NCI-H82 (cell line): ENCODE measurements at regions not wholly inside any gene's neighbourhood (a gene's known extent, or its start where the extent isn't known, plus 50 kb on each side); places are given as distances from the start of the nearest gene placed in this dataset.

Experiments
- DNase-seq: peaks from one replicate; lab custom pipeline; 2025; lab: John Stamatoyannopoulos, UW

GRCh38 chr4:3704669-3705068, 61.5 kb upstream of the ADRA2C start:
- DNase-seq: no peak

GRCh38 chr4:3703677-3704521, 62.3 kb upstream of the ADRA2C start:
- no peak for DNase-seq

DNA sequence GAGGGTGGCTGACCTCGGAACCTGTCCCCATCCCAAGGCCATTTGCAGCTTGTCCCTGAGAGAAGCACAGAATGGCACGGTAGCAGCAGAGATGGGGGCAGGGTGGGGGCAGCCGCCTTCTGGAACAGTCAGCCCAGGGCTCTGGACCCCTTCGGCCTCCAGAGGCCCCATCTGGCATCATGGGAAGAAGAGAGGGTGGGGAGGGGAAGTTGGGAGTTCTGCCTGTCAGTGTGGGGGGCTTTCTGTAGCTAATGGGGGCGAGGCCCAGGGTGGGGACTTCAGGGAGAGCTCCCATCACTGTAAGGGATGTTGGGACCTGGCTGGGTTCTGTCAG, 62.9 kb upstream of the ADRA2C start:
- DNase-seq: no peak

DNA sequence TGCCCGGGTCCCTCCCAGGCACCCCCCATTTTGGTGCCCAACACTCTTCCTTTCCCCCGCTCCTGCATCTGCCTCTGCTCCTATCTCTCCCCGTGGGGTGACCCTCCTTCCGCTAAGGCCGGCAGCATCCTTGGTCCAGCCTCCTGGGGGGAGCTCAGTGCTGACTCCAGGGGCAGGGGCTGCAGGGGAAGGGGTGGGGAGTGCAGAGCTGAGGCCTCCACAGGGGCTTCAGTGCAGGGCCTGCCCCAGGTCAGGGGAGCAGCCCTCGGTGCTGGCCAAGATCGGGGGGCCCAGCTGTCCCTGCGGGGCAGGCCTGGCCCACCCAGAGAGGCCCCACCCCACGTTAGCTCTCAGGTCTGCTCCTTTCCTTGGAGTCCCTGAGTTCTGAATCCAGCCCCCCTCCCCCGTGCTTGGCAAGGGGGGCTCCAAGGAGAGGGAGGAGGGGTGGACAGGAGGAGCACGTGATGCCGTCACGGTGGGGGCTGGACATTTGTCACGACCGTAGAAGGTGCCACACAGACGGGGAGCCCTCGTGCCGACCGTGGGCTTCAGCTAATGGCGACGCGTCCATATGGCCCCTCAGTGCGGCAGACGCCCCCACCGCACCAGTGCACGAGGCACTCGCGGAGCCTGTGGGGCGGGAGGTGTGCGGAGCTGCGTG, 63.5 kb upstream of the ADRA2C start:
- DNase-seq: no peak

DNA sequence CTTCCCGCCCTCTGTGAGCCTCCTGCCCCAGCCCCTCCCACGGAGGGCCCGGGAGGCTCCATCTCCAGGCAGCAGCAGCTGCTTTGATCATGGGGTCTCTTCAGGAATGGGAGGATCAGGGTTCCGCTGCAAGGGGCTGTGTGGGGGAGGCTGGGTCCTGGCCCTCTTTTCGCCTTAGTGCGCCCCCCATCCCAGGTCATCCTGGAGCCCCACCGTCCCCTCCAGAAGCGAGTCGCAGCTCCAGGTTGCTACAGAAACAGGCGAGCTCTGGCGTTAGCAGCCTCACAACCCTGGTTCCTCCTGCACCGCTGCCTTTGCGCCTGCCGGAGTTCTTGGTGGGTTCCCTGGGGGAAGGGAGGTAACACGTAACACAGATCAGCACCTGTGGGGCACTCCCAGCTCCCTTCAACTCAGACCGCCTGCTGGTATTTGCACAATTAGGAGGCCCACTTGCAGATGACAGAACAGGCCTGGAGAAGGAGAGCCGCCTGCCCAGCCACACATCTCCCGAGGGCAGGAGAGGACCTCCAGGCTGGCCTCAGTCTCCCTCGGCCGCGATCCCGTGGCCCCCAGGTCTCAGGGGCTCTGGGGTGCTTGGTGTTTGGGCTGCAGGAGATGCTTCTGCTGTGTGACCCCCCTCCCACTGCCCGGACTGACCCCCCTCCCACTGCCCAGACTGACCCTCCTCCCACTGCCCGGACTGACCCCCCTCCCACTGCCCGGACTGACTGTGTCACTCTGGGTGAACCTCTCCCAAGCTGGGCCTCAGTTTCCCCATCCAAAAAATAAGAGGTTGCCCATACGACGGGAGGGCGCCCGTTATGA, 64.2 kb upstream of the ADRA2C start:
- no peak for DNase-seq

- DNase-seq: no peak
Measured at GRCh38 chr4:3701271-3701734, 64.9 kb upstream of the ADRA2C start.

GRCh38 chr4:3700736-3701135, 65.4 kb upstream of the ADRA2C start:
- DNase-seq: no peak

DNA sequence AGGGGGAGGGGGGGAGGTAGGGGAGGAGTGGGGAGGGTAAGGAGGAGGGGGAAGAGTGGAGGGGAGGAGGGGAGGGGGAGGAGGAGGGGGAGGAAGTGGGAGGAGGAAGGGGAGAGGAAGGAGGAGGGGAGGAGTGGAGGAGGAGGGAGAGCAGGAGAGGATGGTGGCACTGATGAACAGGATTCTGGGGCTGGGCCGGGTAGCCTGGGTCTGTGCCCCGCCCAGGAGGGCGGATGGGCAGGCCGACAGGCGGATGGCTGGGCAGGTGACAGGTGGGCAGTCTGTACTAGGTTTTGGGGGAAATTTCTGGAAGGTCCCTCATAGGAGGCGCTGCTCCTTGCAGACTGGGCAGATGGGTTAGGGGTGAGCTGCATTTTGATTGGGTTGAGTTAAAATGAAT, 66.0 kb upstream of the ADRA2C start:
- no peak for DNase-seq

- no peak for DNase-seq
Measured at GRCh38 chr4:3699678-3700077, 66.5 kb upstream of the ADRA2C start.

DNA sequence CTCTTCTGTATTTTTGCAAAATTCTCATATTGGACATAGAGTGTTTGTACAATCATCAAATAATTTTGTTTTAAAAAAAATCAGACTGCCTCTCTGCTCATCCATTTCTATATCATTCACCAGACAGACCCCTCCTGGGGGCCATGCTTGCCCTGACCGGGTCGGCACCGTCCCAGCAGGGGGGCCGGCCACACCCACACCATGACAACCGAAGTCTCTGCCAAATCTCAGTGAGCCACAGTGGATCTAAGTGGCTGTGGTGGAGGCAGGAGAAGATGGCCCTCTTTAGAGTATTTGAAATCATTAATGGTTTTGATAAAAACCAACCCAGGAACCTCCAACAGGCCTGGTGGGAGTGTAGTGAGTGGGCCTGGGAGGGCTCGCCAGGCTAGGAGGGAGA, 66.9 kb upstream of the ADRA2C start:
- DNase-seq: no peak

GRCh38 chr4:3697033-3697432, 69.2 kb upstream of the ADRA2C start:
- no peak for DNase-seq

GRCh38 chr4:3690551-3691152, 75.5 kb upstream of the ADRA2C start:
- no peak for DNase-seq

- DNase-seq: no peak
Measured at GRCh38 chr4:3689576-3690550, 76.3 kb upstream of the ADRA2C start.

- DNase-seq: no peak
Measured at GRCh38 chr4:3689006-3689405, 77.2 kb upstream of the ADRA2C start.

DNA sequence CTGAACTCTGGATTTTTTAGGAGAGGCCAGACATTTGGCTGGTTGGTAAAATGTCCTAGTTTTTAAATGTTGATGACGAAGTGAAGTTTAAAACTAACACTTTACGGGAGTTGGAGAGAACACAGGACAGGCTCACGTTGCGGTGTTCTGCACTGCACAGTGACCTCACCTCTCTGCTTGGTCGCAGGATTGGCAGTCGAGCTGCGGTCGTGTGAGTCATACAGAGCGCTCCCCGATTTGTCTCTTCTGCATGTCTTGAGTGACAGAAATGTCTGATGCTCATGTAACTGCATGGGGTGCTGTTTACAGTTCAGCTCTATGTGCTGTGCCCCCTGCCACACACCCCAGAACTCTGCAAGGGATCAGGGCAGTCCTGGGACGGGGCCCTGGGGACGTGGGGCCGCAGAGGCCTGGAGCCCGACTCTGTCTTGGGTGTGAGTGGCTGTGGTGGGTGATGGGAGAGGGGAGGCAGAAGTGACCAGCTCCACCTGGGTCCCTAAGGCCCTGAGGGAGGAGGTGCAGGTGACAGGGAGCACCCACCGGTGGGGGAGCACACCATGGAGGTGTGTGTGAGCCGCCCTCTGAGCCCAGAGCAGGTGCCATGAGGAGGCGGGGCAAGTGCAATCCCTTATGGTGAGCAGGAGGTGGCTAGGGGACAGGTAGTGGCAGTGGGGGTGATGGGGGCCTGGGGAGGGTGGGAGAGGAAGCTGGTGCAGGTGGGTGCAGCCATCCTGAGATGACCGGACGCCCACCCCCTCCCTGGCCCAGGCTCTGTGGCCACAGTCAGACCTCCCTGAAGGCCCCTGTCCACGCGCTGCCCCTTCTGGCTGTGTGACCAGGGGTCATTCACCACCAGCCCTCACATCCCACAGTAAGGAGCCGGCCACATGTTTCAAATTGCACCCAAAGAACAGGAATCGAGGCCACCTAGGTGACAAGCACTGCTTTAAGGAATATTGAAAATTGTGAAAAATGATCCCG, 77.9 kb upstream of the ADRA2C start:
- DNase-seq: no peak

- no peak for DNase-seq
Measured at GRCh38 chr4:3687538-3687937, 78.6 kb upstream of the ADRA2C start.

DNA sequence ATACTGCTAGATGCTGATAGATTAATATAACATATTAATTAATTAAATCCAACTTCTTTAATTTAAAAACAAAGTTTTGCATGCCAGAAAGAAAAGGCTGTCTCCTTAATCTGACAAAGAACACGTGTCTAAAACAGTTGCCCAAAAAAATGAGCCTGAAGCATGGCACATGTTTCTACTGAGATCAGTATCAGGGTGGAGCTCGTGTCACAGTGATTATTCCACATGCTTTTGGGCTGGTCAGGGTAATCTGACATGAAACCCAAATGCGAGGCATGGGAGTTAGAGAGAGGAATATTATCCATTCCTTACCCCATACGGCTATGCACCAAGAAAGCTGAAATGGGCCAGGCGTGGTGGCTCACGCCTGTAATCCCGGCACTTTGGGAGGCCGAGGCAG, 79.4 kb upstream of the ADRA2C start:
- no peak for DNase-seq

GRCh38 chr4:3685081-3685645, 81.0 kb upstream of the ADRA2C start:
- DNase-seq: no peak

DNA sequence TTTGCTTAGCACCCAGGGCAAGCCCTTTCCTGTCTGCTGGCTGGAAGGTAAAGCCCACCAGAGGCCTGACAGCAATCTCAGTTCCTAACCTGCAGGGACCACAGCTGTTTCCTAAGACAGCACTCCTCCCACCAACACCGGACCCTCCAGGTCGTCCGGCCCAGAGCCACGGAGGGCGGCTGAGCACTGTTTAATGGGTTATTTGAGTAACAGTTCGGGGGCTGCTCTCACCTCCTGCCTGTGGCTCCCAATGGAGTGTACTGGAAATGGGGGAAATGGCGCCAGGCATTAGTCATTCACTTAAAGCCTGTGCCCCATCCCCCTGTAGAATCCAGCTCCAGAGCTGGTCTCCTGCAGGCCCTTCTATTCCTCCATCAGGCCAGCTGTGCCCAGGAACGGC, 81.6 kb upstream of the ADRA2C start:
- DNase-seq: no peak
